Testis (tissue), 2 donors: ENCODE measurements at regions not wholly inside any gene's neighbourhood (a gene's known extent, or its start where the extent isn't known, plus 50 kb on each side); places are given as distances from the start of the nearest gene placed in this dataset.

Experiments used
- CTCF ChIP-seq, 3 experiments: fragments of 450-650 bp in 2 of 3; fragments of 200-600 bp in 1 of 3; sonication (generic) in 1 of 3; IDR thresholded peaks; one replicate each; pipeline ENCODE4 v1.5.1; 2016 to 2019; ENCODE audit warnings: antibody characterized with exemption in 3 of 3, mild to moderate bottlenecking in 2 of 3, moderate library complexity in 1 of 3
- POLR2A ChIP-seq: fragments of 450-650 bp; IDR thresholded peaks from one replicate; pipeline ENCODE4 v1.6.1; 2017; ENCODE audit warnings: antibody characterized with exemption, mild to moderate bottlenecking, moderate library complexity

- TF ChIP-seq CTCF (IDR thresholded peaks at IDR 0.05) (no peak), POLR2A (no peak)
These were observed 599.6 kb upstream of the ADAMTS5 start for GRCh38 chr21:27566521-27566920.
